Suprapubic skin (tissue), 4 donors: ENCODE measurements at regions not wholly inside any gene's neighbourhood (a gene's known extent, or its start where the extent isn't known, plus 50 kb on each side); places are given as distances from the start of the nearest gene placed in this dataset.
"Not testable (repeated sequence)": the region's sequence is repeated elsewhere in the genome, so short reads cannot be mapped to it uniquely, and the experiment has no call there.

Experiments used
- DNase-seq, 2 donors: peaks; one replicate each; pipeline ENCODE4 v3.0.0-alpha.2; 2019; ENCODE audit warnings: low spot score in 2 of 2
- H3K27ac ChIP-seq: fragments of 200-600 bp; sonication (generic); one replicate; pipeline ENCODE4 v1.5.1; 2019
- H3K27me3 ChIP-seq: fragments of 200-600 bp; sonication (generic); one replicate; pipeline ENCODE4 v1.5.1; 2019
- H3K36me3 ChIP-seq: fragments of 200-600 bp; sonication (generic); one replicate; pipeline ENCODE4 v1.5.1; 2019
- H3K4me1 ChIP-seq: fragments of 200-600 bp; sonication (generic); one replicate; pipeline ENCODE4 v1.5.1; 2019
- H3K4me3 ChIP-seq: fragments of 200-600 bp; sonication (generic); one replicate; pipeline ENCODE4 v1.5.1; 2019; ENCODE audit warnings: mild to moderate bottlenecking
- H3K9me3 ChIP-seq: fragments of 200-600 bp; sonication (generic); one replicate; pipeline ENCODE4 v1.5.1; 2019
- EP300 ChIP-seq: sonication (generic); formaldehyde crosslinking; IDR thresholded peaks from one replicate; pipeline ENCODE4 v1.6.1; 2017; ENCODE audit warnings: antibody characterized with exemption
- POLR2A ChIP-seq, 2 donors: fragments of 450-650 bp; IDR thresholded peaks; one replicate each; pipeline ENCODE4 v1.6.1; 2017; ENCODE audit warnings: antibody characterized with exemption in 2 of 2, mild to moderate bottlenecking in 2 of 2, moderate library complexity in 2 of 2
- POLR2AphosphoS5 ChIP-seq, 3 donors: sonication (generic); formaldehyde crosslinking; IDR thresholded peaks; one replicate each; pipeline ENCODE4 v1.6.1; 2017; ENCODE audit warnings: antibody characterized with exemption in 3 of 3
- WGBS: methylation state at CpG from one replicate; pipeline ENCODE4 v1.1.5; 2018; 5-methylcytosine and 5-hydroxymethylcytosine counted together
- TF ChIP-seq, protein P1 (sequence below), 2 donors: fragments of 200-600 bp in 1 of 2; fragments of 450-650 bp in 1 of 2; sonication (generic) in 1 of 2; IDR thresholded peaks; one replicate each; pipeline ENCODE4 v1.5.1; 2016 to 2019; ENCODE audit warnings: antibody characterized with exemption in 2 of 2, mild to moderate bottlenecking in 1 of 2, moderate library complexity in 1 of 2

DNA sequence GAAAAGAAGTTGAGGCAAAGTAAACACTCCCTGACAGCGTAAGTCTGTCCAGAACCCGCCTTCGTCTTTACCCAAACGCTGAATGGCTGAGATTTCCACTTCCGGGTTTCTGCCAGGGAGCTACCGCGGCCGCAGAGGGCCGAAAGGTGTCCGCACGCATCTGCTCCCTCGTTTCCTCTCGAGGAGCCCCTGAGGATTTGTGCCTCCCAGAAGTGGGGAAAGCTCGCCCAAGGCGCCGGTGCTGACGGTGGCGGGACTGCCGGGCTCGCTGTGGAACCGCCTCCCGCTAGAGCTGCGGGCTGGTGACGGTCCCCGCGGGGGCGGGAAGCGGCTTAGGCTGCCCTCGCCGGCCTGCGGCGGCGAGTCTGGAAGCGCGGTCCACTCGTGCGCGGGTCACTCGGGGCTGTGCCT lies 1760.2 kb upstream of the DEFB115 start:
- H3K9me3 ChIP-seq = no peaks in the 10 kb centered on the region
- H3K36me3 ChIP-seq = no peaks in the 10 kb centered on the region
- peak overlapping the region; percentile 1 for H3K27ac ChIP-seq
- 55% methylated on average over 38 of the region's 39 CpGs for WGBS
- no peaks in the 10 kb centered on the region for H3K4me1 ChIP-seq
- TF ChIP-seq, protein P1, sequence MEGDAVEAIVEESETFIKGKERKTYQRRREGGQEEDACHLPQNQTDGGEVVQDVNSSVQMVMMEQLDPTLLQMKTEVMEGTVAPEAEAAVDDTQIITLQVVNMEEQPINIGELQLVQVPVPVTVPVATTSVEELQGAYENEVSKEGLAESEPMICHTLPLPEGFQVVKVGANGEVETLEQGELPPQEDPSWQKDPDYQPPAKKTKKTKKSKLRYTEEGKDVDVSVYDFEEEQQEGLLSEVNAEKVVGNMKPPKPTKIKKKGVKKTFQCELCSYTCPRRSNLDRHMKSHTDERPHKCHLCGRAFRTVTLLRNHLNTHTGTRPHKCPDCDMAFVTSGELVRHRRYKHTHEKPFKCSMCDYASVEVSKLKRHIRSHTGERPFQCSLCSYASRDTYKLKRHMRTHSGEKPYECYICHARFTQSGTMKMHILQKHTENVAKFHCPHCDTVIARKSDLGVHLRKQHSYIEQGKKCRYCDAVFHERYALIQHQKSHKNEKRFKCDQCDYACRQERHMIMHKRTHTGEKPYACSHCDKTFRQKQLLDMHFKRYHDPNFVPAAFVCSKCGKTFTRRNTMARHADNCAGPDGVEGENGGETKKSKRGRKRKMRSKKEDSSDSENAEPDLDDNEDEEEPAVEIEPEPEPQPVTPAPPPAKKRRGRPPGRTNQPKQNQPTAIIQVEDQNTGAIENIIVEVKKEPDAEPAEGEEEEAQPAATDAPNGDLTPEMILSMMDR (IDR thresholded peaks at IDR 0.05) = no peak
- no peak for TF ChIP-seq EP300
- no peak for TF ChIP-seq POLR2AphosphoS5 (IDR thresholded peaks at IDR 0.05)
- no peak for TF ChIP-seq POLR2A (IDR thresholded peaks at IDR 0.05)
- peak overlapping the region; percentile 43 for H3K4me3 ChIP-seq
- no peaks in the 10 kb centered on the region for H3K27me3 ChIP-seq
- DNase-seq = peak in 1 of 2 donors; percentile 52

DNA sequence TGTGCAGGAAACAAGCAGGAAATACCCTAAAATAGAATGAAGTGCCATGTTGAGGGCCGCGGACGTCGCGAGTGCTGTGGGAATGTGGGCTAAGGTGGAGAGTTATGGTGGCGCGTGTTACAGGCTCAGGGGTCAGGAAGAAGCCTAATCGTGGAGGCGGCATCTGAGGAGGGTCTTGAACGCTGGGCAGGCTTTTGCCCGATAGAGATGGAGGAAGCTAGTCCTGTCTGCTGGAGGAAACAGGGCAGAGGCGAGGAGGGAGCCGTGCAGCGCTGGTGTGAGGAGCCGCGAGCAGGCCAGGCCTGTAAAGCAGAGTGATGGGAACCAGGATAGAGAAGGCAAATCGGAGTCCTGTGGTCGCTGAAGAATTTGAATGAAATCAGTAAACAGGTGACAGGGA lies 1759.8 kb upstream of the DEFB115 start:
- not testable (repeated sequence) for H3K27me3 ChIP-seq, H3K36me3 ChIP-seq, H3K4me1 ChIP-seq, H3K9me3 ChIP-seq
- H3K4me3 ChIP-seq = peak overlapping the region; percentile 43
- DNase-seq = peak; percentile 69 to 87
- H3K27ac ChIP-seq = peak overlapping the region; percentile 1
- 60% methylated on average over 18 of the region's 18 CpGs for WGBS

DNA sequence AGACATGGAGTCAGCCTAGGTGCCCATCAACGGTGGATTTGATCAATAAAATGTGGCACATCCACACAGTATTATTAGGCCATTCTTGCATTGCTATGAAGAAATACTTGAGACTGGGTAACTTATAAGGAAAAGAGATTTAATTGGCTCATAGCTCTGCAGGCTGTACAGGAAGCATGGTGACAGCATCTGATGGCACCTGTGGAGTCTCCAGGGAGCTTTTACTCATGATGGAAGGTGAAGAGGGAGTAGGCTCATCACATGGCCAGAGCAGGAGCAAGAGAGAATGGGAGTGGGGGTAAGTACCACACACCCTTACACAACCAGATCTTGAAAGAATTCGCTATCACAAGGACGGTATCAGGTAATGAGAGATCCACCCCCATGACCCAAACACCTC lies 1756.7 kb upstream of the DEFB115 start:
- H3K4me1 ChIP-seq, H3K27me3 ChIP-seq, H3K36me3 ChIP-seq, H3K4me3 ChIP-seq, H3K9me3 ChIP-seq, DNase-seq, H3K27ac ChIP-seq: not testable (repeated sequence)
- 59% methylated on average over 3 of the region's 3 CpGs for WGBS

DNA sequence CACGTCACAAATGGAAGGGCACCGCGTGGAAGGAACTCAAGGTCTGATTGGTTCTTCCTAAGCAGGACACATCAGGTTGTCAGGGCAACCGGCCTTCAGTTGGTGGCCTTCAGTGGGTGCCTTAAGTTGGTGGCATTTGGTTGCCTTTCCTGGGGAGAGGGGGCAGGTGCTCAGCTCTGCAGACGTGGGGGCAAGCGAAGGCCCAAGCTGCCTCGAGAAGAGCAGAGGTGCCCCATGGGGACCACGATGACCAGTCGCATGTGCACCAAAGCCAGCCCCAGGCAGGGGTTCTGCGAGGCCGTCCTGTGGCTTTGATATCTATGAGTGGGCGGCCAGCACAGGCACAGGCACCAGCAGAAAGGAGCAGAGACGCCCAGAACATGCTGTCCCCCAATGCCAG lies 1742.8 kb upstream of the DEFB115 start:
- not testable (repeated sequence) for H3K4me3 ChIP-seq, H3K27me3 ChIP-seq, H3K9me3 ChIP-seq, H3K36me3 ChIP-seq, H3K27ac ChIP-seq, H3K4me1 ChIP-seq
- WGBS = 77% methylated on average over 11 of the region's 13 CpGs
- peak; percentile 72 to 78 for DNase-seq

DNA sequence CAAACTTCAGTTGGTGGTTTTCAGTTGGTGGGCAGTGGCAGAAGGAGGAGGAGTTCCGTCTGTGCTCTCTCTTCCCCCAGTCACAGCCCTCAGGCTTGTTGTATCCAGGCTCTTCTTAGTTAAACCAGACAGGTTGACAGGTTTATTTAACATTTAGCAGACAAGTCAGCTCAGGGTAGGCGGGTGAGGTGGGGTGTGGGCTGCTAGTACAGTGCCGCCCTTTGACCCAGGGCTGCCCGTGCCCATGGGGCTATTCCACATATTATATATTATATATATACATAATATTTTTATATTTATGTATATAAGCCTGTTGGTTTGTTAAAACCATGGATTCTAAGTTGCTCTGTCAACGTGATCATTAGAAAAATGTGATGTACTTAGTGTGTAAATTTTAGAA lies 1740.6 kb upstream of the DEFB115 start:
- DNase-seq = peak in 1 of 2 donors; percentile 78
- not testable (repeated sequence) for H3K27me3 ChIP-seq, H3K4me3 ChIP-seq, H3K27ac ChIP-seq, H3K36me3 ChIP-seq, H3K9me3 ChIP-seq, H3K4me1 ChIP-seq
- WGBS = 75% methylated on average over 5 of the region's 5 CpGs

DNA sequence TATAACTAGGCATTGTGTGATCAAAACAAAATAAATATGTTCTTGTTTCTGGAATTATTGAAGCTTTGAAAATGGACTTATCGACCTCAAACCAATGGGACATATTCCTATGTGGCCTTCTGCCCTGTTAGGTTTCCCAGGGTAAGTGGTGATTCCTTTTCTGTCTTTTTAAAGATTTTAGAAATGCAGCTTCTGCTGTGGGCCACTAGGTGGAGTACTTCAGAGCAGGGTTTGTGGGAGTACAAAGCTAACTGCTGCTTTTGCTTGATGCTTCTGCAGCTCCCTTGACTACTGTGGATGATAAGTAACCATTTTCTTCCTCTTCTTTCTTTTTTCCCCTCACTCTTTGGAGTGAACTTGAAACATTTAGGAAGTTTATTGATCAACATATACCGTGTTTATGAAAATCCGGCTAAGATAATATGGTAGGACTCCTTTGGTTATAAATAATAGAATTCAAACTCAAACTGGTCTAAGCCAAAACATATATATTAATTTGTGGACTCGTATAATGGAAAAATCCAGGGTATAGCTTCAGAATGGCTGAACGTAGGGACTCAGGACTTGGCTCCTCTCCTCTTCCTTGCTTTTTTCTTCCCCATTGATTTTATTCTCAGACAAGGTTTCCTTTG lies 1737.7 kb upstream of the DEFB115 start:
- not testable (repeated sequence) for H3K4me1 ChIP-seq

DNA sequence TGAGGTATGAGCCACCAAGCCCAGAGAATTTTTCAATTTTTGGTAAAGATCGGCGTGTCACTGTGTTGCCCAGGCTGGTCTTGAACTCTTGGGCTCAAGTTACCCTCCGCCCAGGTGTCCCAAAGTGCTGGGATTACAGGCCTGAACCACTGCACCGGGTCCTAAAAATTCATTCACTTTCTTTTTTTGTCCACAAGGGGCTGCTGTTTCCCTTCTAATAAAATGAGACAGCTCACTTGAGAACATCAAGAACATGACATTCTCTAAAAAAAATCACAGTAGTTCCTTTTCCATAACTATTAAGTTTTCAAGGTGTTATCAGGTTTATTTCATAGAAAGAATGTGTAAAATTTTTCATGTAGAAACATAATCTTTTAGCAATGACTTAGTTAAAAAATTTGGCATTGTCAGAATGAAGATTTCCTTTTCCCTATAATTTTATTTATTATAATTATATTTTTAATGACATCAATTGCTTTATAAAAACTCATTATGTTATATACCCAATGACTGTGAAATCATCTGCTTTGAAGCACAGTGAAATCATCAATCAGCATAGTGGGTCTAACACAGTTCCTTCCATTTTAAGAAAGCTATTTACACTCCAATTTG lies 1723.8 kb upstream of the DEFB115 start:
- not testable (repeated sequence) for H3K27me3 ChIP-seq, H3K36me3 ChIP-seq, H3K4me3 ChIP-seq, H3K27ac ChIP-seq, H3K9me3 ChIP-seq, H3K4me1 ChIP-seq, DNase-seq
- WGBS = 61% methylated on average over 4 of the region's 4 CpGs

More for the DNA sequence above, 1737.7 kb upstream of the DEFB115 start:
- not testable (repeated sequence) for H3K36me3 ChIP-seq, DNase-seq, H3K4me3 ChIP-seq, H3K9me3 ChIP-seq, H3K27me3 ChIP-seq, H3K27ac ChIP-seq
- WGBS = 58% methylated on average over 5 of the region's 5 CpGs

DNA sequence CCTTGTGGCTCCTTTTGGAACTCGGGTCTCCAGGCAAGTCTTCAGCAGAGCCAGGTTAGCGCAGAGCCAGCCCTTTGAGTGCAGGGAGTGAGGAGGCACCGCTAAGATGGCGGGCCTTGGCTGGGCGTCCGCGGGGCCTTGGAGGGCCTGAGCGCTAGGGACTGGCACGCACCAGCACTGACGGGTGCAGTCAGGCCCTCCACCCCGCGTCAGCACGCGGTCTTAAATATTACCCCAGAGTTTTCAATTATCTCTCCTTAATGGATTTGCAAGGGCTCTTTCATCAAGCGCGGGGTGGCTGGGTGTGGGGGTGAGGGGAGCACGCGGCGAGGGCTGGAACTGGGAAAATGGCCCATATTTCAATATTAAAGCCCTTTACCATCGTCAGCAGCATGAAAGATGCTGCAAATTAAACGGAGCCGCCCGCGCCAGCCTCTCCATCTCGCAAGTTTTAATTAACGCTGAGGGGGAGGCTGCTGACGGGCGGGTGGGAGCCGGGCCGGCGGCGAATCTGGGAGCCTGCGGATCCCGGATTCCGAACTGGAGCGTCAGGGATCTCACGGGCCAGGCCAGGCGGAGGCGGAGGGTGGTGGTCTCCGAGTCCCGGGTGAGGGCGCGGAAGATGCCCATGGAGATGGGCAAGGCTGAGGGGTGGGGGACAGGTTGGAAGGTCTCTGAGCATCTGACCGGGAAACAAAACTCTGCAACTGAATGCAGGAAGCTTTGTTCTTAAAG lies 1690.4 kb upstream of the DEFB115 start:
- not testable (repeated sequence) for H3K4me1 ChIP-seq, H3K27me3 ChIP-seq, H3K27ac ChIP-seq, DNase-seq, H3K4me3 ChIP-seq, H3K36me3 ChIP-seq, H3K9me3 ChIP-seq
- 74% methylated on average over 43 of the region's 44 CpGs for WGBS

DNA sequence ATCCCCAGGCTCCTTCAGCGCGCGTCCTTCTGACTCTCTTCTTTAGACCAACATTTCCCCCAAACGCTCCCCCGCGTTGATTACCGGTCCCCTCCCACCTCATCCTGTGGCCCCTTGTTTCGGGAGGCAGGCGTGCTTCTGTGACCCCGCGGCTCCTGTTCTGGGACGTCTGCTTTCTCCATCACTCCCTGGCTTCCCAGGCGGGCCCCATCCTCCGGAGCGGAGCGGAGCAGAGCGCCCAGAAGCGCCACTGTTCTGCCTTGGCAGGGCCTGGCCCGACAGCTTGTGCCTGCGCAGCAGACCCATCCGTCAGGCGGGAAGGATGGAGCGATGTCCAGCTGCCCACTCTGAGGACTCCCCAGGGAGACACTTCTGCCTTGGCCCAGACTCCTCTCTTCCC lies 1689.8 kb upstream of the DEFB115 start:
- H3K27me3 ChIP-seq, H3K4me3 ChIP-seq, H3K9me3 ChIP-seq, DNase-seq, H3K4me1 ChIP-seq, H3K27ac ChIP-seq, H3K36me3 ChIP-seq: not testable (repeated sequence)
- WGBS = 61% methylated on average over 23 of the region's 23 CpGs

DNA sequence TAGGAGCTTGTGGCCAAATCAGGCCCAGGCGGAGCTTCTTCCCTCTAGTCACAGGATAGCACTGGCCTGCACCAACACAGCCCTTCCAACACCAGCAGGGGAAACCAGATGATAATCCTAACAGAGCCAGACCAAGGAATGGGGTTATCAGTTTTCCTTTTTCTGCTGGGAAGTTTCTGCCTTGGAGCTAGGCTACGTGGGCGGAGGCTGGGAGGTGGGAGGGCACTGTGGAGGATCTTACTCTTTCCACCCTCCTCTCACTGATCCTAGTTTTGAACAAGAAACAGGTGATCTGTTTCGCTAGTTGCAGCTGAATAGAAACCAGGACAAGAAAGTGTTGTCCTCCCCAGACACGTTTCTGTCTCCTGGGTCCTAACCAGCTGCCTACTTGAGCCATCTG lies 1687.3 kb upstream of the DEFB115 start:
- not testable (repeated sequence) for H3K4me1 ChIP-seq, H3K27me3 ChIP-seq, H3K4me3 ChIP-seq, H3K36me3 ChIP-seq, DNase-seq, H3K27ac ChIP-seq, H3K9me3 ChIP-seq
- WGBS = 66% methylated on average over 5 of the region's 5 CpGs

DNA sequence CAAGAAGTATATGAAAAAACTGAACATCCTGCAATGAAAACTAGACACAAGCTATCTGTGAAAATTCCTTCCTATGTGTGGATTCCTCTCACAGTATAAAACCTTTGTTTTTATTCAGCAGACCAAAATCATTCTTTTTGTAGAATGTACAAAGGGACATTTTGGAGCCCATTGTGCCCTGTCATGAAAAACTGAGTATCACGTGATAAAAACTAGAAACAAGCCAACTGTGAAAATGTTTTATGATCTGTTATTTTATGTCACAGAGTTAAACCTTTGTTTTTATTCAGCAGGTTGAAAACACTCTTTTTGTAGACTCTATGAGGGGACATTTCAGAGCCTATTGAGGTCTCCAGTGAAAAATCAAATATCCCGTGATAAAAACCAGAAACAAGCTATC lies 1667.9 kb upstream of the DEFB115 start:
- not testable (repeated sequence) for H3K27ac ChIP-seq, H3K36me3 ChIP-seq, H3K4me1 ChIP-seq, DNase-seq, H3K9me3 ChIP-seq, H3K27me3 ChIP-seq, H3K4me3 ChIP-seq
- WGBS = 72% methylated on average over 2 of the region's 2 CpGs

DNA sequence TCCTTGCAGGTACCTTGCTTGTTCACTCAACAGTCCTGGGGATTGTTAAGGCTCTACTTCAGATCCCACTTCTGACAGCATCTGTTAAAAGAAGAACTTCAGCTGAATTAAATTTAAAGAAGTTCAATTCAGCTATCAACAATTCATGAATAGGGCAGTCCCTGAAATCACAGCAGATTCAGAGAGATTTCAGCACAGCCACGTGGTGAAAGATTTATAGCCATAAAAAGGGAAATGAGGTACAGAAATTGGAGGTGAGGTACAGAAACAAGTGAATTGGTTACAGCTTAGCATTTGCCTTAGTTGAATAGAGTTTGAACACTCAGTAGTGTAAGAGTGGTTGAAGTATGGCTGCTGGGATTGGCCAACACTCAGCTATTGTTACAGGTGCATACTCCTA lies 1653.3 kb upstream of the DEFB115 start:
- 8% methylated on average over 1 of the region's 1 CpG for WGBS
- not testable (repeated sequence) for H3K36me3 ChIP-seq, DNase-seq, H3K27me3 ChIP-seq, H3K27ac ChIP-seq, H3K9me3 ChIP-seq, H3K4me3 ChIP-seq, H3K4me1 ChIP-seq

DNA sequence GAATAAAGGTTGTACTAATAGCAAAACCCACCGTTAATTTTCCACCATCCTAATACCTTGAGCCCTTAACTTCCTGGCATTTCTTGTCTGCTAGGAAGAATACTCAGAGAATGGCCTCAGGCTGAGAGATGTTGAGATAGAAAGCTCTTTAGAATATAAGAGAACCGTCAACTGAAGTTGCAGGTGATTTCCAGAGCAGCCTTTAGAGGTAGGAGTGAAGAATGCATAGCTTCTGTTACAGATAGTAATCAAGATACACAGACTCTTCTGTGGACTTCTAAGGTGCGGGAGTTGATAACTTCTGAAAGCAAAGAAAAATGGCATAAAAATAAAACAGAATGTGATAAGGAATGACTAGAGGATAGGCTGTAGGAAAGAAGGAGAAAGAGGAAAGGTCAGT lies 1651.3 kb upstream of the DEFB115 start:
- not testable (repeated sequence) for H3K9me3 ChIP-seq, H3K4me1 ChIP-seq, H3K4me3 ChIP-seq, DNase-seq, H3K27ac ChIP-seq, H3K36me3 ChIP-seq, H3K27me3 ChIP-seq
- 54% methylated on average over 3 of the region's 3 CpGs for whole genome bisulfite sequencing
